ENCODE measurements at regions not wholly inside any gene's neighbourhood (a gene's known extent, or its start where the extent isn't known, plus 50 kb on each side); places are given as distances from the start of the nearest gene placed in this dataset.
A peak's percentile ranks its signal among the peaks of the same experiment; 100 is the strongest.

- no peak for TF ChIP-seq JUNB (IDR thresholded peaks at IDR 0.05; ENCODE audit: unreplicated experiment)
- TF ChIP-seq, protein P1, sequence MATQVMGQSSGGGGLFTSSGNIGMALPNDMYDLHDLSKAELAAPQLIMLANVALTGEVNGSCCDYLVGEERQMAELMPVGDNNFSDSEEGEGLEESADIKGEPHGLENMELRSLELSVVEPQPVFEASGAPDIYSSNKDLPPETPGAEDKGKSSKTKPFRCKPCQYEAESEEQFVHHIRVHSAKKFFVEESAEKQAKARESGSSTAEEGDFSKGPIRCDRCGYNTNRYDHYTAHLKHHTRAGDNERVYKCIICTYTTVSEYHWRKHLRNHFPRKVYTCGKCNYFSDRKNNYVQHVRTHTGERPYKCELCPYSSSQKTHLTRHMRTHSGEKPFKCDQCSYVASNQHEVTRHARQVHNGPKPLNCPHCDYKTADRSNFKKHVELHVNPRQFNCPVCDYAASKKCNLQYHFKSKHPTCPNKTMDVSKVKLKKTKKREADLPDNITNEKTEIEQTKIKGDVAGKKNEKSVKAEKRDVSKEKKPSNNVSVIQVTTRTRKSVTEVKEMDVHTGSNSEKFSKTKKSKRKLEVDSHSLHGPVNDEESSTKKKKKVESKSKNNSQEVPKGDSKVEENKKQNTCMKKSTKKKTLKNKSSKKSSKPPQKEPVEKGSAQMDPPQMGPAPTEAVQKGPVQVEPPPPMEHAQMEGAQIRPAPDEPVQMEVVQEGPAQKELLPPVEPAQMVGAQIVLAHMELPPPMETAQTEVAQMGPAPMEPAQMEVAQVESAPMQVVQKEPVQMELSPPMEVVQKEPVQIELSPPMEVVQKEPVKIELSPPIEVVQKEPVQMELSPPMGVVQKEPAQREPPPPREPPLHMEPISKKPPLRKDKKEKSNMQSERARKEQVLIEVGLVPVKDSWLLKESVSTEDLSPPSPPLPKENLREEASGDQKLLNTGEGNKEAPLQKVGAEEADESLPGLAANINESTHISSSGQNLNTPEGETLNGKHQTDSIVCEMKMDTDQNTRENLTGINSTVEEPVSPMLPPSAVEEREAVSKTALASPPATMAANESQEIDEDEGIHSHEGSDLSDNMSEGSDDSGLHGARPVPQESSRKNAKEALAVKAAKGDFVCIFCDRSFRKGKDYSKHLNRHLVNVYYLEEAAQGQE (IDR thresholded peaks at IDR 0.05; ENCODE audit: unreplicated experiment), result no peak
Observed at GRCh38 chr5:118451697-118452247, 536.6 kb downstream of the DTWD2 start.

GRCh38 chr5:118450554-118451332, 537.6 kb downstream of the DTWD2 start:
- no peaks in the 10 kb centered on the region for H3K9me3 Mint-ChIP-seq
- H3K4me3 Mint-ChIP-seq, result no peak overlapping the region
- H3K27ac ChIP-seq (ENCODE audit: low read depth), result 0 out of 2 replicates have a peak overlapping the region, but pooled peaks have one; percentile 68
- no peak overlapping the region for H2AFZ ChIP-seq
- no peaks in the 10 kb centered on the region for H4K20me1 ChIP-seq (replicated peaks; ENCODE audit: insufficient read depth)
- no peaks in the 10 kb centered on the region; the same call in 2 of the 3 replicates for H3K36me3 Mint-ChIP-seq (ENCODE audit: low read depth)
- H3F3A ChIP-seq (replicated peaks; ENCODE audit: low read depth), result no peaks in the 10 kb centered on the region
- H3K9me2 ChIP-seq (ENCODE audit: insufficient read depth), result no peaks in the 10 kb centered on the region
- H3K4me1 Mint-ChIP-seq, result peaks cover 28% of the 10 kb centered on the region
- DNase-seq (ENCODE audit: low spot score) (peak; percentile 21), ATAC-seq (peak; percentile 67)
- H3K4me1 ChIP-seq (ENCODE audit: insufficient read depth), result peaks cover 19% of the 10 kb centered on the region
- no peaks in the 10 kb centered on the region for H3K27me3 ChIP-seq (ENCODE audit: insufficient read depth)
- no peak for TF ChIP-seq ETS1 (IDR thresholded peaks at IDR 0.05)
- TF ChIP-seq ZNF114 (CRISPR knock-in tag; IDR thresholded peaks at IDR 0.05), result no peak
- TF ChIP-seq, protein P1 (IDR thresholded peaks at IDR 0.05; ENCODE audit: unreplicated experiment), result no peak
- no peak for TF ChIP-seq ZNF331 (CRISPR knock-in tag; IDR thresholded peaks at IDR 0.05; ENCODE audit: low read depth)
- no peak for TF ChIP-seq STAT1 (IDR thresholded peaks at IDR 0.05; ENCODE audit: unreplicated experiment)
- TF ChIP-seq POLR2AphosphoS5 (IDR thresholded peaks at IDR 0.05; ENCODE audit: low read depth), result no peak
- TF ChIP-seq, protein P2, sequence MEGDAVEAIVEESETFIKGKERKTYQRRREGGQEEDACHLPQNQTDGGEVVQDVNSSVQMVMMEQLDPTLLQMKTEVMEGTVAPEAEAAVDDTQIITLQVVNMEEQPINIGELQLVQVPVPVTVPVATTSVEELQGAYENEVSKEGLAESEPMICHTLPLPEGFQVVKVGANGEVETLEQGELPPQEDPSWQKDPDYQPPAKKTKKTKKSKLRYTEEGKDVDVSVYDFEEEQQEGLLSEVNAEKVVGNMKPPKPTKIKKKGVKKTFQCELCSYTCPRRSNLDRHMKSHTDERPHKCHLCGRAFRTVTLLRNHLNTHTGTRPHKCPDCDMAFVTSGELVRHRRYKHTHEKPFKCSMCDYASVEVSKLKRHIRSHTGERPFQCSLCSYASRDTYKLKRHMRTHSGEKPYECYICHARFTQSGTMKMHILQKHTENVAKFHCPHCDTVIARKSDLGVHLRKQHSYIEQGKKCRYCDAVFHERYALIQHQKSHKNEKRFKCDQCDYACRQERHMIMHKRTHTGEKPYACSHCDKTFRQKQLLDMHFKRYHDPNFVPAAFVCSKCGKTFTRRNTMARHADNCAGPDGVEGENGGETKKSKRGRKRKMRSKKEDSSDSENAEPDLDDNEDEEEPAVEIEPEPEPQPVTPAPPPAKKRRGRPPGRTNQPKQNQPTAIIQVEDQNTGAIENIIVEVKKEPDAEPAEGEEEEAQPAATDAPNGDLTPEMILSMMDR (conservative IDR thresholded peaks at IDR 0.05; ENCODE audit: low read depth in 2 of 2), result no peak
- TF ChIP-seq JUNB (IDR thresholded peaks at IDR 0.05; ENCODE audit: unreplicated experiment), result no peak
- no peak for TF ChIP-seq EZH2 (IDR thresholded peaks at IDR 0.05; ENCODE audit: low read depth, unreplicated experiment)
- no peaks in the 10 kb centered on the region for H3K79me2 ChIP-seq (replicated peaks; ENCODE audit: insufficient read depth)
- H3K36me3 ChIP-seq (ENCODE audit: insufficient read depth), result no peaks in the 10 kb centered on the region
- H3K4me3 ChIP-seq, result no peak overlapping the region
- no peak overlapping the region for H3K27ac Mint-ChIP-seq
- H3K27me3 Mint-ChIP-seq (ENCODE audit: insufficient read depth, low read depth, poor library complexity), result no peaks in the 10 kb centered on the region
- H3K4me2 ChIP-seq, result peak overlapping the region; percentile 34

More at GRCh38 chr5:118451697-118452247, 536.6 kb downstream of the DTWD2 start:
- Histone ChIP-seq H3K4me1 (ENCODE audit: insufficient read depth) (peaks cover 13% of the 10 kb centered on the region), H2AFZ (no peak overlapping the region), H3K36me3 (ENCODE audit: insufficient read depth) (no peaks in the 10 kb centered on the region), H3K4me2 (no peak overlapping the region), H3K4me3 (no peak overlapping the region), H3K27me3 (ENCODE audit: insufficient read depth) (no peaks in the 10 kb centered on the region), H3F3A (replicated peaks; ENCODE audit: low read depth) (no peaks in the 10 kb centered on the region), H3K9me2 (ENCODE audit: insufficient read depth) (no peaks in the 10 kb centered on the region), H3K79me2 (replicated peaks; ENCODE audit: insufficient read depth) (no peaks in the 10 kb centered on the region), H3K27ac (ENCODE audit: low read depth) (no peak overlapping the region), H4K20me1 (replicated peaks; ENCODE audit: insufficient read depth) (no peaks in the 10 kb centered on the region)
- ATAC-seq (no peak), DNase-seq (ENCODE audit: low spot score) (no peak)
- Mint-ChIP-seq H3K4me1 (peaks cover 23% of the 10 kb centered on the region), H3K27ac (peak overlapping the region; percentile 50; the same call in 1 of the 2 replicates), H3K4me3 (no peak overlapping the region), H3K27me3 (ENCODE audit: insufficient read depth, low read depth, poor library complexity) (no peaks in the 10 kb centered on the region), H3K9me3 (no peaks in the 10 kb centered on the region), H3K36me3 (ENCODE audit: low read depth) (no peaks in the 10 kb centered on the region; the same call in 2 of the 3 replicates)

Data from GM23338 (cell line).